ENCODE measurements at regions not wholly inside any gene's neighbourhood (a gene's known extent, or its start where the extent isn't known, plus 50 kb on each side); places are given as distances from the start of the nearest gene placed in this dataset.

GRCh38 chr10:63738410-63738809 lies 217.2 kb downstream of the REEP3 start:
- no peaks in the 10 kb centered on the region for H3K9me3 Mint-ChIP-seq
- peaks cover 5% of the 10 kb centered on the region for H3K27me3 Mint-ChIP-seq
- H3K36me3 Mint-ChIP-seq: no peaks in the 10 kb centered on the region
- H3K4me1 Mint-ChIP-seq: no peaks in the 10 kb centered on the region
- CTCF ChIA-PET: interaction anchor here (1.2 kb wide), 1 partner anchor 572 kb away, joined by 3 read pairs; no protein-coding TSS in a partner anchor
- no peak overlapping the region for H3K4me3 Mint-ChIP-seq
- DNase-seq: no peak
- no peak overlapping the region for H3K27ac Mint-ChIP-seq

GRCh38 chr10:63744060-63744941 lies 223.1 kb downstream of the REEP3 start:
- H3K27ac Mint-ChIP-seq: no peak overlapping the region
- H3K36me3 Mint-ChIP-seq: no peaks in the 10 kb centered on the region
- DNase-seq: no peak
- H3K4me1 Mint-ChIP-seq: no peaks in the 10 kb centered on the region
- CTCF ChIA-PET: no interaction called here
- H3K9me3 Mint-ChIP-seq: no peaks in the 10 kb centered on the region
- no peak overlapping the region for H3K4me3 Mint-ChIP-seq
- H3K27me3 Mint-ChIP-seq: peaks cover 8% of the 10 kb centered on the region

- Mint-ChIP-seq H3K4me1 (no peaks in the 10 kb centered on the region), H3K27me3 (peaks cover 4% of the 10 kb centered on the region), H3K27ac (no peak overlapping the region), H3K4me3 (no peak overlapping the region), H3K36me3 (no peaks in the 10 kb centered on the region), H3K9me3 (no peaks in the 10 kb centered on the region)
- no peak for DNase-seq
- CTCF ChIA-PET: no interaction called here
Observed at GRCh38 chr10:63749915-63750314, 228.7 kb downstream of the REEP3 start.

- H3K4me3 Mint-ChIP-seq: no peak overlapping the region
- no peaks in the 10 kb centered on the region for H3K36me3 Mint-ChIP-seq
- H3K9me3 Mint-ChIP-seq: no peaks in the 10 kb centered on the region
- no peak overlapping the region for H3K27ac Mint-ChIP-seq
- H3K4me1 Mint-ChIP-seq: no peaks in the 10 kb centered on the region
- DNase-seq: no peak
- CTCF ChIA-PET: no interaction called here
- peaks cover 10% of the 10 kb centered on the region for H3K27me3 Mint-ChIP-seq
Observed at GRCh38 chr10:63751836-63752235, 230.6 kb downstream of the REEP3 start.

- Mint-ChIP-seq H3K27me3 (peaks cover 10% of the 10 kb centered on the region), H3K9me3 (no peaks in the 10 kb centered on the region), H3K27ac (no peak overlapping the region), H3K4me1 (no peaks in the 10 kb centered on the region), H3K4me3 (no peak overlapping the region), H3K36me3 (no peaks in the 10 kb centered on the region)
- DNase-seq: no peak
- CTCF ChIA-PET: no interaction called here
Observed at GRCh38 chr10:63752318-63752717, 231.1 kb downstream of the REEP3 start.

GRCh38 chr10:63753808-63754207 lies 232.6 kb downstream of the REEP3 start:
- Mint-ChIP-seq H3K4me1 (no peaks in the 10 kb centered on the region), H3K27me3 (peaks cover 17% of the 10 kb centered on the region), H3K27ac (no peak overlapping the region), H3K4me3 (no peak overlapping the region), H3K9me3 (no peaks in the 10 kb centered on the region), H3K36me3 (no peaks in the 10 kb centered on the region)
- DNase-seq: no peak
- CTCF ChIA-PET: interaction anchor here (0.8 kb wide), 1 partner anchor 592 kb away, joined by 3 read pairs; no protein-coding TSS in a partner anchor

GRCh38 chr10:63755441-63755840 lies 234.2 kb downstream of the REEP3 start:
- H3K27ac Mint-ChIP-seq: no peak overlapping the region
- no peaks in the 10 kb centered on the region for H3K4me1 Mint-ChIP-seq
- H3K4me3 Mint-ChIP-seq: no peak overlapping the region
- peaks cover 23% of the 10 kb centered on the region for H3K27me3 Mint-ChIP-seq
- no peaks in the 10 kb centered on the region for H3K9me3 Mint-ChIP-seq
- no peaks in the 10 kb centered on the region for H3K36me3 Mint-ChIP-seq
- CTCF ChIA-PET: no interaction called here
- no peak for DNase-seq

GRCh38 chr10:63757067-63757466 lies 235.9 kb downstream of the REEP3 start:
- Mint-ChIP-seq H3K36me3 (no peaks in the 10 kb centered on the region), H3K27me3 (peaks cover 31% of the 10 kb centered on the region), H3K4me3 (no peak overlapping the region), H3K4me1 (no peaks in the 10 kb centered on the region), H3K9me3 (no peaks in the 10 kb centered on the region), H3K27ac (no peak overlapping the region)
- DNase-seq: no peak
- CTCF ChIA-PET: no interaction called here

GRCh38 chr10:63758080-63758479 lies 236.9 kb downstream of the REEP3 start:
- no peak for DNase-seq
- Mint-ChIP-seq H3K9me3 (no peaks in the 10 kb centered on the region), H3K27ac (no peak overlapping the region), H3K36me3 (no peaks in the 10 kb centered on the region), H3K4me1 (no peaks in the 10 kb centered on the region), H3K27me3 (peaks cover 31% of the 10 kb centered on the region), H3K4me3 (no peak overlapping the region)
- CTCF ChIA-PET: no interaction called here

GRCh38 chr10:63759335-63759734 lies 238.1 kb downstream of the REEP3 start:
- H3K9me3 Mint-ChIP-seq: no peaks in the 10 kb centered on the region

GRCh38 chr10:63760034-63760707 lies 239.0 kb downstream of the REEP3 start:
- Mint-ChIP-seq H3K4me3 (no peak overlapping the region), H3K36me3 (no peaks in the 10 kb centered on the region), H3K27ac (no peak overlapping the region), H3K9me3 (no peaks in the 10 kb centered on the region), H3K4me1 (no peaks in the 10 kb centered on the region), H3K27me3 (peaks cover 34% of the 10 kb centered on the region)
- DNase-seq: no peak
- CTCF ChIA-PET: interaction anchor here (1.5 kb wide), 1 partner anchor 593 kb away, joined by 3 read pairs; no protein-coding TSS in a partner anchor

More at GRCh38 chr10:63759335-63759734, 238.1 kb downstream of the REEP3 start:
- CTCF ChIA-PET: no interaction called here
- no peak for DNase-seq
- Mint-ChIP-seq H3K36me3 (no peaks in the 10 kb centered on the region), H3K4me1 (no peaks in the 10 kb centered on the region), H3K27ac (no peak overlapping the region), H3K27me3 (peaks cover 33% of the 10 kb centered on the region), H3K4me3 (no peak overlapping the region)

GRCh38 chr10:63760708-63761047 lies 239.5 kb downstream of the REEP3 start:
- Mint-ChIP-seq H3K27me3 (peaks cover 30% of the 10 kb centered on the region), H3K36me3 (no peaks in the 10 kb centered on the region), H3K9me3 (no peaks in the 10 kb centered on the region), H3K4me1 (no peaks in the 10 kb centered on the region), H3K27ac (no peak overlapping the region), H3K4me3 (no peak overlapping the region)
- CTCF ChIA-PET: interaction anchor here (1.5 kb wide), 1 partner anchor 594 kb away, joined by 3 read pairs; no protein-coding TSS in a partner anchor
- DNase-seq: no peak

- no peaks in the 10 kb centered on the region for H3K4me1 Mint-ChIP-seq
- H3K9me3 Mint-ChIP-seq: no peaks in the 10 kb centered on the region
- no peak overlapping the region for H3K4me3 Mint-ChIP-seq
- CTCF ChIA-PET: interaction anchor here (1.5 kb wide), 1 partner anchor 594 kb away, joined by 3 read pairs; no protein-coding TSS in a partner anchor
- DNase-seq: no peak
- no peak overlapping the region for H3K27ac Mint-ChIP-seq
- peaks cover 27% of the 10 kb centered on the region for H3K27me3 Mint-ChIP-seq
- no peaks in the 10 kb centered on the region for H3K36me3 Mint-ChIP-seq
Observed at GRCh38 chr10:63761243-63761642, 240.0 kb downstream of the REEP3 start.

- no peak for DNase-seq
- CTCF ChIA-PET: no interaction called here
- Mint-ChIP-seq H3K36me3 (no peaks in the 10 kb centered on the region), H3K4me1 (no peaks in the 10 kb centered on the region), H3K4me3 (no peak overlapping the region), H3K9me3 (no peaks in the 10 kb centered on the region), H3K27ac (no peak overlapping the region), H3K27me3 (peaks cover 20% of the 10 kb centered on the region)
Observed at GRCh38 chr10:63763744-63764143, 242.5 kb downstream of the REEP3 start.

- Mint-ChIP-seq H3K36me3 (no peaks in the 10 kb centered on the region), H3K4me1 (no peaks in the 10 kb centered on the region), H3K27me3 (peaks cover 14% of the 10 kb centered on the region), H3K4me3 (no peak overlapping the region), H3K27ac (no peak overlapping the region), H3K9me3 (no peaks in the 10 kb centered on the region)
- CTCF ChIA-PET: no interaction called here
- DNase-seq: no peak
Observed at GRCh38 chr10:63765126-63765525, 243.9 kb downstream of the REEP3 start.

Measured in activated naive CD4-positive, alpha-beta T cell treated with anti-CD3 and anti-CD28 coated beads, Interleukin-2, amount 10 ng/mL, durations not matched to agents 7 days and 5 days (primary cell).